GM12878 (cell line): ENCODE measurements at regions not wholly inside any gene's neighbourhood (a gene's known extent, or its start where the extent isn't known, plus 50 kb on each side); places are given as distances from the start of the nearest gene placed in this dataset.

Experiments
- ATAC-seq: fragments of 200-7000 bp; cut with Tn5 transposase; 3 replicates; pipeline ENCODE4 v1.9.1; 2020; ENCODE audit warnings: mild to moderate bottlenecking, moderate library complexity
- BruUV-seq: library from RNA; stranded (reverse); fragments of 400-500 nt; replicated peaks from 2 replicates; lab custom pipeline; 2021; lab: Mats Ljungman, UMichigan
- CTCF ChIA-PET: fragments of 300-600 bp; sonication (Branson Sonifier 250); formaldehyde crosslinking; extraction: SDS; loops from one replicate; lab custom pipeline; 2021; ENCODE audit warnings: inconsistent platforms; lab: Yijun Ruan, JAX
- POLR2A ChIA-PET: fragments of 350-600 bp; formaldehyde crosslinking; extraction: SDS; loops from one replicate; lab custom pipeline; 2021; ENCODE audit warnings: inconsistent platforms; lab: Charles Lee
- RAD21 ChIA-PET: fragments of 300-600 bp; sonication (Branson Sonifier 250); formaldehyde crosslinking; loops from one replicate; lab custom pipeline; 2023; ENCODE audit warnings: antibody characterized with exemption; ENCODE audit not compliant: unreplicated experiment; lab: Charles Lee
- SMC1A ChIA-PET: fragments of 300-600 bp; sonication (Branson Sonifier 250); formaldehyde crosslinking; loops from one replicate; lab custom pipeline; 2023; ENCODE audit not compliant: unreplicated experiment, uncharacterized antibody; lab: Charles Lee
- DNase-seq: peaks from one replicate; pipeline ENCODE4 v3.0.0-alpha.2; 2011; ENCODE audit warnings: low read depth, low spot score
- FAIRE-seq: peaks from 3 replicates; lab custom pipeline; 2011; peaks lifted over from hg19 to GRCh38; lab: Jason Lieb, UNC
- H2AFZ ChIP-seq: 2 replicates; pipeline ENCODE4 v1.6.0; 2011; ENCODE audit warnings: low read depth, low read length, control low read depth; ENCODE audit not compliant: control insufficient read depth
- H3K27ac ChIP-seq: 2 replicates; pipeline ENCODE4 v1.5.1; 2011; ENCODE audit warnings: control low read depth; ENCODE audit not compliant: control insufficient read depth, insufficient read depth
- H3K27me3 ChIP-seq, 2 experiments: replicated peaks in 1 of 2; 2 replicates each; pipeline versions ENCODE4 v1.6.0 to v1.6.1; 2011; ENCODE audit warnings: low read length in 1 of 2; ENCODE audit not compliant: control insufficient read depth in 2 of 2, insufficient read depth in 2 of 2
- H3K36me3 ChIP-seq, 2 experiments: 2 replicates each; pipeline ENCODE4 v1.5.1; 2011; ENCODE audit warnings: low read length in 1 of 2; ENCODE audit not compliant: control insufficient read depth in 2 of 2, insufficient read depth in 2 of 2
- H3K4me1 ChIP-seq: 2 replicates; pipeline ENCODE4 v1.6.1; 2011; ENCODE audit warnings: mild to moderate bottlenecking, low read length, moderate library complexity, mixed read lengths; ENCODE audit not compliant: control insufficient read depth, insufficient read depth
- H3K4me2 ChIP-seq: 2 replicates; pipeline ENCODE4 v1.6.0; 2011; ENCODE audit warnings: control low read depth; ENCODE audit not compliant: control insufficient read depth, insufficient read depth
- H3K4me3 ChIP-seq: fragments of 200-600 bp; sonication (generic); 2 replicates; pipeline ENCODE4 v1.5.1; 2016
- H3K79me2 ChIP-seq: 2 replicates; pipeline ENCODE4 v1.6.0; 2011; ENCODE audit warnings: low read length; ENCODE audit not compliant: control insufficient read depth, insufficient read depth
- H3K9ac ChIP-seq: 2 replicates; pipeline ENCODE4 v1.8.0; 2011; ENCODE audit warnings: low read length, control low read depth, mixed read lengths; ENCODE audit not compliant: control insufficient read depth, insufficient read depth
- H3K9me3 ChIP-seq: replicated peaks from 3 replicates; pipeline ENCODE4 v1.5.1; 2011; ENCODE audit warnings: mild to moderate bottlenecking, low read length; ENCODE audit not compliant: control insufficient read depth, insufficient read depth
- H4K20me1 ChIP-seq: 2 replicates; pipeline ENCODE4 v1.6.0; 2011; ENCODE audit not compliant: control insufficient read depth, insufficient read depth
- ASH2L ChIP-seq: fragments of 300-600, 200-600 bp; sonication (generic); IDR thresholded peaks from 2 replicates; pipeline ENCODE4 v1.6.1; 2017; ENCODE audit warnings: low read depth, mild to moderate bottlenecking, borderline replicate concordance
- ATF7 ChIP-seq: fragments of 450-650 bp; IDR thresholded peaks from 2 replicates; pipeline ENCODE4 v1.6.1; 2016; ENCODE audit warnings: low read depth, mild to moderate bottlenecking
- CHD4 ChIP-seq: fragments of 200-600 bp; sonication (generic); IDR thresholded peaks from 2 replicates; pipeline ENCODE4 v1.6.1; 2016; ENCODE audit warnings: mild to moderate bottlenecking
- DPF2 ChIP-seq: fragments of 450-650 bp; IDR thresholded peaks from 2 replicates; pipeline ENCODE4 v1.6.1; 2017; ENCODE audit warnings: mild to moderate bottlenecking
- EGR1 ChIP-seq, 2 experiments: IDR thresholded peaks; 1 replicate in 1 of 2; 2 replicates in 1 of 2; pipeline ENCODE4 v1.6.1; 2011 to 2012; ENCODE audit warnings: low read depth in 2 of 2, low read length in 2 of 2, borderline replicate concordance in 1 of 2, mild to moderate bottlenecking in 1 of 2, moderate library complexity in 1 of 2
- ETV6 ChIP-seq, 2 experiments: fragments of 450-650 bp in 1 of 2; IDR thresholded peaks in 1 of 2; conservative IDR thresholded peaks in 1 of 2; 2 replicates each; pipeline ENCODE4 v1.6.1; 2014; ENCODE audit warnings: antibody characterized with exemption in 1 of 2, borderline replicate concordance in 1 of 2, low read depth in 1 of 2, mild to moderate bottlenecking in 1 of 2, moderate library complexity in 1 of 2
- FOXM1 ChIP-seq: IDR thresholded peaks from 2 replicates; pipeline ENCODE4 v1.6.1; 2012; ENCODE audit warnings: low read depth, mild to moderate bottlenecking, inconsistent platforms, low read length, moderate library complexity
- HDAC2 ChIP-seq: fragments of 200-600 bp; sonication (generic); IDR thresholded peaks from 2 replicates; pipeline ENCODE4 v1.6.1; 2017
- KLF5 ChIP-seq: fragments of 450-650 bp; IDR thresholded peaks from 2 replicates; pipeline ENCODE4 v1.6.1; 2014; ENCODE audit warnings: mild to moderate bottlenecking; ENCODE audit not compliant: partially characterized antibody
- NFXL1 ChIP-seq: fragments of 450-650 bp; IDR thresholded peaks from 2 replicates; pipeline ENCODE4 v1.6.1; 2017; ENCODE audit warnings: antibody characterized with exemption, mild to moderate bottlenecking, borderline replicate concordance
- RCOR1 ChIP-seq: conservative IDR thresholded peaks from 2 replicates; pipeline ENCODE4 v1.6.1; 2012; ENCODE audit warnings: low read depth, low read length, improper control_type of control experiment
- ZBED1 ChIP-seq: IDR thresholded peaks from 2 replicates; pipeline ENCODE4 v1.6.1; 2016; ENCODE audit warnings: borderline replicate concordance
- WGBS: methylation state at CpG from one replicate; pipeline ENCODE4 v1.1.6; 2016; ENCODE audit warnings: low lambda C conversion rate; ENCODE audit not compliant: insufficient replicate concordance, insufficient coverage; ENCODE audit errors: missing lambda C conversion rate; 5-methylcytosine and 5-hydroxymethylcytosine counted together
- in situ Hi-C: fragments of 300-500 bp; cut with MboI; formaldehyde crosslinking; loops from 9 replicates; pipeline ENCODE4 v1.14.3; 2018; ENCODE audit warnings: mixed read lengths
- intact Hi-C: fragments of 100-400 bp; cut with micrococcal nuclease; formaldehyde crosslinking; loops from one replicate; pipeline ENCODE4 v1.14.2; 2022; ENCODE audit not compliant: unreplicated experiment
- TF ChIP-seq, protein P1 (sequence below): fragments of 450-650 bp; IDR thresholded peaks from 2 replicates; pipeline ENCODE4 v1.6.1; 2017; ENCODE audit warnings: low read depth, mild to moderate bottlenecking, moderate library complexity
- TF ChIP-seq, protein P2 (sequence below): fragments of 450-650 bp; formaldehyde crosslinking; IDR thresholded peaks from 2 replicates; pipeline ENCODE4 v1.4.0; 2022; ENCODE audit warnings: mild to moderate bottlenecking, moderate library complexity
- TF ChIP-seq, protein P3 (sequence below): IDR thresholded peaks from 2 replicates; pipeline ENCODE4 v1.6.1; 2011; ENCODE audit warnings: borderline replicate concordance, low read depth, mild to moderate bottlenecking, moderate library complexity, mixed read lengths, low read length; ENCODE audit not compliant: insufficient read depth; ENCODE audit errors: extremely low read length
- TF ChIP-seq, protein P4 (sequence below): fragments of 450-650 bp; IDR thresholded peaks from 2 replicates; pipeline ENCODE4 v1.6.1; 2016; ENCODE audit warnings: mild to moderate bottlenecking, moderate library complexity, borderline replicate concordance

DNA sequence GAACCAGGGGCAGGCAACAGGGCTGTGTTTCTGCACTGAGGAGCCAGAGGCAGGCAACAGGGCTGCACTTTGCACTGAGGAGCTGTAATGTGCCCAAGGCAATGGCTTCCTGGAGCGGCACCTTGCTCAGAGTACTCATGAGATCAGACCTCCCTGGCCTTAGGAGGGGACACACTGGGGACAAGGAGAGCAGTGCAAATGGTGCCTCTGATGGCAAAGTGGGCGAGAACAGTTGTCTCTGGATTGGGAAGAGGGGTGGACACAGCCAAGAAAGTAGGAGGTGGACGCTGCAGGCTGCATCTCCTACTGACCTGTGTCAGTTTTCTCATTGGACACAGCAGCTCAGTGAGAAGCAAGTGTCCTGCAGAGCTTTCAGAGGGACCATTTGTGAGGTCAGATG lies 1443.3 kb downstream of the TBC1D22A start:
- ChIA-PET RAD21 (no interaction called here), POLR2A (no interaction called here), CTCF (no interaction called here), SMC1A (no interaction called here)
- H3K4me3 ChIP-seq = no peak overlapping the region
- H3K36me3 ChIP-seq = no peaks in the 10 kb centered on the region
- DNase-seq (no peak), FAIRE-seq (no peak), ATAC-seq (no peak)
- H3K9me3 ChIP-seq = no peaks in the 10 kb centered on the region; the same call in 2 of the 3 replicates
- 4% methylated on average over 3 of the region's 3 CpGs for WGBS
- H3K27ac ChIP-seq = no peak overlapping the region
- H4K20me1 ChIP-seq = no peaks in the 10 kb centered on the region
- no peaks in the 10 kb centered on the region for H3K27me3 ChIP-seq
- no TSS peak for BruUV-seq
- no peak overlapping the region for H3K4me2 ChIP-seq
- H2AFZ ChIP-seq = no peak overlapping the region
- intact Hi-C loops = no loop called here
- no peak overlapping the region for H3K9ac ChIP-seq
- H3K4me1 ChIP-seq = no peaks in the 10 kb centered on the region
- no peaks in the 10 kb centered on the region for H3K79me2 ChIP-seq
- in situ Hi-C loops = loop anchor here (5.0 kb wide), 1 partner anchor 48 kb away; no protein-coding TSS in a partner anchor
- no peak for TF ChIP-seq ZBED1
- TF ChIP-seq, protein P1, sequence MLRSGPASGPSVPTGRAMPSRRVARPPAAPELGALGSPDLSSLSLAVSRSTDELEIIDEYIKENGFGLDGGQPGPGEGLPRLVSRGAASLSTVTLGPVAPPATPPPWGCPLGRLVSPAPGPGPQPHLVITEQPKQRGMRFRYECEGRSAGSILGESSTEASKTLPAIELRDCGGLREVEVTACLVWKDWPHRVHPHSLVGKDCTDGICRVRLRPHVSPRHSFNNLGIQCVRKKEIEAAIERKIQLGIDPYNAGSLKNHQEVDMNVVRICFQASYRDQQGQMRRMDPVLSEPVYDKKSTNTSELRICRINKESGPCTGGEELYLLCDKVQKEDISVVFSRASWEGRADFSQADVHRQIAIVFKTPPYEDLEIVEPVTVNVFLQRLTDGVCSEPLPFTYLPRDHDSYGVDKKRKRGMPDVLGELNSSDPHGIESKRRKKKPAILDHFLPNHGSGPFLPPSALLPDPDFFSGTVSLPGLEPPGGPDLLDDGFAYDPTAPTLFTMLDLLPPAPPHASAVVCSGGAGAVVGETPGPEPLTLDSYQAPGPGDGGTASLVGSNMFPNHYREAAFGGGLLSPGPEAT = no peak
- TF ChIP-seq ASH2L = no peak
- TF ChIP-seq ATF7 = no peak
- no peak for TF ChIP-seq FOXM1
- TF ChIP-seq HDAC2 = no peak
- TF ChIP-seq NFXL1 = no peak
- TF ChIP-seq, protein P2, sequence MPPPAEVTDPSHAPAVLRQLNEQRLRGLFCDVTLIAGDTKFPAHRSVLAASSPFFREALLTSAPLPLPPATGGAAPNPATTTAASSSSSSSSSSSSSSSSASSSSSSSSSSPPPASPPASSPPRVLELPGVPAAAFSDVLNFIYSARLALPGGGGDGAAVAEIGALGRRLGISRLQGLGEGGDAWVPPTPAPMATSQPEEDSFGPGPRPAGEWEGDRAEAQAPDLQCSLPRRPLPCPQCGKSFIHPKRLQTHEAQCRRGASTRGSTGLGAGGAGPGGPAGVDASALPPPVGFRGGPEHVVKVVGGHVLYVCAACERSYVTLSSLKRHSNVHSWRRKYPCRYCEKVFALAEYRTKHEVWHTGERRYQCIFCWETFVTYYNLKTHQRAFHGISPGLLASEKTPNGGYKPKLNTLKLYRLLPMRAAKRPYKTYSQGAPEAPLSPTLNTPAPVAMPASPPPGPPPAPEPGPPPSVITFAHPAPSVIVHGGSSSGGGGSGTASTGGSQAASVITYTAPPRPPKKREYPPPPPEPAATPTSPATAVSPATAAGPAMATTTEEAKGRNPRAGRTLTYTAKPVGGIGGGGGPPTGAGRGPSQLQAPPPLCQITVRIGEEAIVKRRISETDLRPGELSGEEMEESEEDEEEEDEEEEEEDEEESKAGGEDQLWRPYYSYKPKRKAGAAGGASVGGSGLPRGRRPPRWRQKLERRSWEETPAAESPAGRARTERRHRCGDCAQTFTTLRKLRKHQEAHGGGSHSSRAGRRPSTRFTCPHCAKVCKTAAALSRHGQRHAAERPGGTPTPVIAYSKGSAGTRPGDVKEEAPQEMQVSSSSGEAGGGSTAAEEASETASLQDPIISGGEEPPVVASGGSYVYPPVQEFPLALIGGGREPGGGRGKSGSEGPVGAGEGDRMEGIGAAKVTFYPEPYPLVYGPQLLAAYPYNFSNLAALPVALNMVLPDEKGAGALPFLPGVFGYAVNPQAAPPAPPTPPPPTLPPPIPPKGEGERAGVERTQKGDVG (CRISPR knock-in tag) = no peak
- TF ChIP-seq ETV6 (conservative IDR thresholded peaks at IDR 0.05 in 1 of 2, IDR thresholded peaks at IDR 0.05 in 1 of 2; ENCODE audit: borderline replicate concordance in 1 of 2, low read depth in 1 of 2) = no peak
- no peak for TF ChIP-seq DPF2
- no peak for TF ChIP-seq EGR1 (IDR thresholded peaks at IDR 0.05; ENCODE audit: borderline replicate concordance in 1 of 2, low read depth in 2 of 2, low read length in 2 of 2)
- no peak for TF ChIP-seq CHD4
- TF ChIP-seq, protein P3, sequence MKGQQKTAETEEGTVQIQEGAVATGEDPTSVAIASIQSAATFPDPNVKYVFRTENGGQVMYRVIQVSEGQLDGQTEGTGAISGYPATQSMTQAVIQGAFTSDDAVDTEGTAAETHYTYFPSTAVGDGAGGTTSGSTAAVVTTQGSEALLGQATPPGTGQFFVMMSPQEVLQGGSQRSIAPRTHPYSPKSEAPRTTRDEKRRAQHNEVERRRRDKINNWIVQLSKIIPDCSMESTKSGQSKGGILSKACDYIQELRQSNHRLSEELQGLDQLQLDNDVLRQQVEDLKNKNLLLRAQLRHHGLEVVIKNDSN = no peak
- no peak for TF ChIP-seq KLF5
- TF ChIP-seq RCOR1 = no peak
- TF ChIP-seq, protein P4, sequence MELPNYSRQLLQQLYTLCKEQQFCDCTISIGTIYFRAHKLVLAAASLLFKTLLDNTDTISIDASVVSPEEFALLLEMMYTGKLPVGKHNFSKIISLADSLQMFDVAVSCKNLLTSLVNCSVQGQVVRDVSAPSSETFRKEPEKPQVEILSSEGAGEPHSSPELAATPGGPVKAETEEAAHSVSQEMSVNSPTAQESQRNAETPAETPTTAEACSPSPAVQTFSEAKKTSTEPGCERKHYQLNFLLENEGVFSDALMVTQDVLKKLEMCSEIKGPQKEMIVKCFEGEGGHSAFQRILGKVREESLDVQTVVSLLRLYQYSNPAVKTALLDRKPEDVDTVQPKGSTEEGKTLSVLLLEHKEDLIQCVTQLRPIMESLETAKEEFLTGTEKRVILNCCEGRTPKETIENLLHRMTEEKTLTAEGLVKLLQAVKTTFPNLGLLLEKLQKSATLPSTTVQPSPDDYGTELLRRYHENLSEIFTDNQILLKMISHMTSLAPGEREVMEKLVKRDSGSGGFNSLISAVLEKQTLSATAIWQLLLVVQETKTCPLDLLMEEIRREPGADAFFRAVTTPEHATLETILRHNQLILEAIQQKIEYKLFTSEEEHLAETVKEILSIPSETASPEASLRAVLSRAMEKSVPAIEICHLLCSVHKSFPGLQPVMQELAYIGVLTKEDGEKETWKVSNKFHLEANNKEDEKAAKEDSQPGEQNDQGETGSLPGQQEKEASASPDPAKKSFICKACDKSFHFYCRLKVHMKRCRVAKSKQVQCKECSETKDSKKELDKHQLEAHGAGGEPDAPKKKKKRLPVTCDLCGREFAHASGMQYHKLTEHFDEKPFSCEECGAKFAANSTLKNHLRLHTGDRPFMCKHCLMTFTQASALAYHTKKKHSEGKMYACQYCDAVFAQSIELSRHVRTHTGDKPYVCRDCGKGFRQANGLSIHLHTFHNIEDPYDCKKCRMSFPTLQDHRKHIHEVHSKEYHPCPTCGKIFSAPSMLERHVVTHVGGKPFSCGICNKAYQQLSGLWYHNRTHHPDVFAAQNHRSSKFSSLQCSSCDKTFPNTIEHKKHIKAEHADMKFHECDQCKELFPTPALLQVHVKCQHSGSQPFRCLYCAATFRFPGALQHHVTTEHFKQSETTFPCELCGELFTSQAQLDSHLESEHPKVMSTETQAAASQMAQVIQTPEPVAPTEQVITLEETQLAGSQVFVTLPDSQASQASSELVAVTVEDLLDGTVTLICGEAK = no peak
